A673 (cell line): ENCODE measurements at regions not wholly inside any gene's neighbourhood (a gene's known extent, or its start where the extent isn't known, plus 50 kb on each side); places are given as distances from the start of the nearest gene placed in this dataset.

ENCODE experiments used
- CTCF ChIP-seq: fragments of 300-800, 200-600 bp; sonication (generic); conservative IDR thresholded peaks from 2 replicates; pipeline ENCODE4 v1.5.1; 2017; ENCODE audit warnings: low read depth, mild to moderate bottlenecking, antibody characterized with exemption, low read length, moderate library complexity, mixed read lengths
- EZH2 ChIP-seq: fragments of 200-600 bp; sonication (generic); IDR thresholded peaks from 2 replicates; pipeline ENCODE4 v1.6.1; 2017; ENCODE audit warnings: borderline replicate concordance, low read depth, mild to moderate bottlenecking, mixed read lengths, antibody characterized with exemption, low read length; ENCODE audit not compliant: poor library complexity, severe bottlenecking

- no peak for TF ChIP-seq EZH2
- TF ChIP-seq CTCF, result no peak
These were observed 681.5 kb upstream of the KLHL1 start for GRCh38 chr13:70789751-70790150.
